Stomach (tissue), 8 donors: ENCODE measurements at regions not wholly inside any gene's neighbourhood (a gene's known extent, or its start where the extent isn't known, plus 50 kb on each side); places are given as distances from the start of the nearest gene placed in this dataset.

Source experiments
- DNase-seq, 2 donors: peaks; one replicate each; pipeline versions ENCODE4 v3.0.0 to v3.0.0-alpha.2; 2013 to 2019
- H3K27ac ChIP-seq, 5 donors: fragments of 200-600 bp in 4 of 5; sonication (generic) in 4 of 5; one replicate each; pipeline ENCODE4 v1.5.1; 2013 to 2019; ENCODE audit warnings: mild to moderate bottlenecking in 1 of 5, moderate library complexity in 1 of 5
- H3K27me3 ChIP-seq, 3 donors: fragments of 200-600 bp; sonication (generic); one replicate each; pipeline ENCODE4 v1.5.1; 2017 to 2019; ENCODE audit warnings: mixed run types in 1 of 3
- H3K36me3 ChIP-seq, 4 donors: fragments of 200-600 bp; sonication (generic); 1 replicate in 3 of 4; 2 replicates in 1 of 4; pipeline ENCODE4 v1.5.1; 2016 to 2019
- H3K4me1 ChIP-seq, 4 donors: fragments of 200-600 bp; sonication (generic); one replicate each; pipeline ENCODE4 v1.5.1; 2016 to 2019
- H3K4me3 ChIP-seq, 4 donors: fragments of 200-600 bp; sonication (generic) in 3 of 4; one replicate each; pipeline ENCODE4 v1.5.1; 2016 to 2019; ENCODE audit warnings: mild to moderate bottlenecking in 1 of 4
- H3K9me3 ChIP-seq, 4 donors: fragments of 200-600 bp; sonication (generic); one replicate each; pipeline ENCODE4 v1.5.1; 2016 to 2019
- CTCF ChIP-seq, 7 experiments: fragments of 450-650 bp in 4 of 7; fragments of 200-600 bp in 3 of 7; sonication (generic) in 3 of 7; IDR thresholded peaks; one replicate each; pipeline ENCODE4 v1.5.1; 2016 to 2019; ENCODE audit warnings: antibody characterized with exemption in 7 of 7, control low read depth in 2 of 7, mild to moderate bottlenecking in 1 of 7
- EP300 ChIP-seq: sonication (generic); formaldehyde crosslinking; IDR thresholded peaks from one replicate; pipeline ENCODE4 v1.6.1; 2017; ENCODE audit warnings: antibody characterized with exemption
- POLR2A ChIP-seq, 4 donors: fragments of 450-650 bp; IDR thresholded peaks; one replicate each; pipeline ENCODE4 v1.6.1; 2016; ENCODE audit warnings: antibody characterized with exemption in 4 of 4, control low read depth in 2 of 4, mild to moderate bottlenecking in 1 of 4, moderate library complexity in 1 of 4
- POLR2AphosphoS5 ChIP-seq, 3 donors: sonication (generic); formaldehyde crosslinking; IDR thresholded peaks; one replicate each; pipeline ENCODE4 v1.6.1; 2016; ENCODE audit warnings: antibody characterized with exemption in 3 of 3
- WGBS, 5 donors: extraction: QIAGEN DNeasy Blood & Tissue Kit in 3 of 5; methylation state at CpG; one replicate each; pipeline versions ENCODE4 v1.1.5 to v1.1.7; 2013 to 2018; 5-methylcytosine and 5-hydroxymethylcytosine counted together
- intact Hi-C: fragments of 100-400 bp; cut with DNase I; formaldehyde crosslinking; loops from one replicate; pipeline ENCODE4 v1.15.1; 2023; ENCODE audit warnings: low total_unique reads
- donor health status: healthy with polysubstance abuse.
- donor health status: Bipolar disorder and iron deficiency.
- donor health status: healthy.

DNA sequence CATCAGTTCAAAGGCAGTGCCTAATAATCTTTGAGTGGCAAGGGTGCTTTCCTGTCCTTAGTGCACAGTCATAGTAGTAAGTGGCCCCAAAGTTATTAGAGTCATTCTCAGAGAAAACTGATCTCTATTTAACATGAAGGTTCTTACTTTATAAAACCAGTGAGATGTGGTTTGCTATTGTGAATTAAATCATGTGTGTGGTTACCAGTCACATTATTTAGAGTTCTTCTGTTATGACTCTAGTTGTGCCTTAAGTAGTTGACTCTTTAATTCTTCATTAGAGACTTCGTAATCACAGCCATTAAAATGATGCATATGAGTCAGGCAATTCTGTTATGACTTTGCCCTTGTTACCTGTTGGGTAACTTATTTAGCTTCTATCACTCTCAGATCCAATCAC is 1392.9 kb upstream of the ACVR2A start:
- no peaks in the 10 kb centered on the region for H3K36me3 ChIP-seq
- 70 to 87% (median 84%) methylated on average over 1 of the region's 1 CpG for whole genome bisulfite sequencing, 5 donors
- no peaks in the 10 kb centered on the region for H3K4me1 ChIP-seq
- no peak overlapping the region for H3K27ac ChIP-seq
- no peak for TF ChIP-seq POLR2AphosphoS5 (IDR thresholded peaks at IDR 0.05)
- TF ChIP-seq EP300: no peak
- no peak for TF ChIP-seq POLR2A (IDR thresholded peaks at IDR 0.05)
- no peak for TF ChIP-seq CTCF (IDR thresholded peaks at IDR 0.05)
- H3K4me3 ChIP-seq: no peak overlapping the region
- intact Hi-C loops: no loop called here
- H3K9me3 ChIP-seq: no peaks in the 10 kb centered on the region
- no peak for DNase-seq
- no peaks in the 10 kb centered on the region for H3K27me3 ChIP-seq

DNA sequence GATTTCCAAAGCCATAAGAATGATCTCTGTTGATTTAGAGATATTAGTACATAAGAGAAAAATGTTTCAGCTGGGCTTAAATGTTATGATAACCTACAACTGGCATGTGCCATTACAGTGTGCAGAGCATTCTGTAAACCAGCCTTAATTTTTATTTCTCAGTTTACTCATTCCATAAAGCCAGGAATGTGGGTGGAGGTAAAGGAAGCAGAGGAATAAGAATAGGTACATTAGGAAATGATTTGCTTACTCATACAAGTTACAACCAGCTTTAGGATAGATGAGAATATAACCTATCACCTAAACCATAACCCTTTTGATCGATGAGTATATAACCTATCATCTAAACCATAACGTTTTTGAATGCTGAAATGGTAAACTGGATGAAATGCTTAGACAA is 1394.7 kb upstream of the ACVR2A start:
- WGBS, 5 donors: 82 to 90% (median 86%) methylated on average over 2 of the region's 2 CpGs
- intact Hi-C loops: no loop called here
- H3K27me3 ChIP-seq: no peaks in the 10 kb centered on the region

DNA sequence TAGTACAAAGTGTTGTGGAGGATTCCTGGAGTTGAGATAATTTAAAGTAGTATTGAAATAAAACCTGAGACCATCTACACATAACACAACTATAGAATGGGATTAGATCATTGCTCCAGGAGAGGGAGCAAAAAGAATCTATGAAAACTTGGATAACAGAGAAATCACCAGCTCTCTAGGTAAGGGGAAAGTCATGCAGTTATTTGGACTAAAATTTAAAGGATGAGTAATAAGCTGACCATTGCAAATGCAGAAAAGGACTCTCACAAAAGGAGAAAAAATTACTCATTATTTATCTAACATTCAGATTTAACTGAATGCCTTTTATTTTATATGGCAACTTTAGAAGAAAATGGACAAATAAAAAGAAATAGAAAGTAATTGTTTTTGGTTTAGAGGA is 1399.8 kb upstream of the ACVR2A start:
- Histone ChIP-seq H3K27ac (no peak overlapping the region), H3K4me1 (no peaks in the 10 kb centered on the region), H3K27me3 (no peaks in the 10 kb centered on the region), H3K36me3 (no peaks in the 10 kb centered on the region), H3K4me3 (no peak overlapping the region), H3K9me3 (no peaks in the 10 kb centered on the region)
- intact Hi-C loops: no loop called here
- no peak for DNase-seq
- TF ChIP-seq POLR2A (IDR thresholded peaks at IDR 0.05) (no peak), EP300 (no peak), CTCF (IDR thresholded peaks at IDR 0.05) (no peak), POLR2AphosphoS5 (IDR thresholded peaks at IDR 0.05) (no peak)

More for the DNA sequence above, 1394.7 kb upstream of the ACVR2A start:
- Histone ChIP-seq H3K36me3 (no peaks in the 10 kb centered on the region), H3K4me1 (no peaks in the 10 kb centered on the region), H3K9me3 (no peaks in the 10 kb centered on the region), H3K27ac (no peak overlapping the region), H3K4me3 (no peak overlapping the region)
- TF ChIP-seq EP300 (no peak), POLR2AphosphoS5 (IDR thresholded peaks at IDR 0.05) (no peak), CTCF (IDR thresholded peaks at IDR 0.05) (no peak), POLR2A (IDR thresholded peaks at IDR 0.05) (no peak)
- DNase-seq: no peak

DNA sequence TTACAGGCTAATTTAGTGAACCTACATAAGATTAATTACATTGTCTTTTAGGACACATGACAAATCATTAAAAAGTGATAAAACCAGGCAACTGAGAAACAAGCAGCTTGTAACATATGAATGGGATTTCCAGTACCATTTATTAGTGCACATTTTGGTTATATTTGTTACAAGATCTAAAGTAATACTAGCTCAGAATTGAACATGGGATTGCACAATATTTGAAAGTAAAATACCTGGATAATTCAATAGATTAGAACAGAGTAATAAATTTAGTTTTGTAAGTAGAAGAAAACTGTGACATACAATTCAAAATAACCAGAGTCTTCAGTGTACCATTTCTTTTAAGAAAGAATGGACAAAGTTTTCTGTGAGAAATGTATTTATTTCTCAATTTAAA is 1400.7 kb upstream of the ACVR2A start:
- intact Hi-C loops: no loop called here
- TF ChIP-seq POLR2A (IDR thresholded peaks at IDR 0.05) (no peak), POLR2AphosphoS5 (IDR thresholded peaks at IDR 0.05) (no peak), CTCF (IDR thresholded peaks at IDR 0.05) (no peak), EP300 (no peak)

GRCh38 chr2:146438246-146438645 is 1406.6 kb upstream of the ACVR2A start:
- H3K27ac ChIP-seq: no peak overlapping the region
- no peaks in the 10 kb centered on the region for H3K9me3 ChIP-seq
- no peak for DNase-seq
- TF ChIP-seq CTCF (IDR thresholded peaks at IDR 0.05): no peak
- no peak for TF ChIP-seq POLR2AphosphoS5 (IDR thresholded peaks at IDR 0.05)
- no peak for TF ChIP-seq POLR2A (IDR thresholded peaks at IDR 0.05)
- TF ChIP-seq EP300: no peak
- intact Hi-C loops: no loop called here
- H3K4me3 ChIP-seq: no peak overlapping the region
- no peaks in the 10 kb centered on the region for H3K36me3 ChIP-seq
- no peaks in the 10 kb centered on the region for H3K27me3 ChIP-seq
- H3K4me1 ChIP-seq: no peaks in the 10 kb centered on the region

More for the DNA sequence above, 1400.7 kb upstream of the ACVR2A start:
- Histone ChIP-seq H3K4me1 (no peaks in the 10 kb centered on the region), H3K27me3 (no peaks in the 10 kb centered on the region), H3K9me3 (no peaks in the 10 kb centered on the region), H3K36me3 (no peaks in the 10 kb centered on the region), H3K4me3 (no peak overlapping the region), H3K27ac (no peak overlapping the region)
- DNase-seq: no peak
